Prostate gland (tissue), 2 donors: ENCODE measurements at regions not wholly inside any gene's neighbourhood (a gene's known extent, or its start where the extent isn't known, plus 50 kb on each side); places are given as distances from the start of the nearest gene placed in this dataset.

Experiments
- POLR2A ChIP-seq: fragments of 450-650 bp; IDR thresholded peaks from one replicate; pipeline ENCODE4 v1.6.1; 2016; ENCODE audit warnings: antibody characterized with exemption, mild to moderate bottlenecking
- TF ChIP-seq, protein P1 (sequence below), 4 experiments: fragments of 200-600 bp in 2 of 4; fragments of 450-650 bp in 2 of 4; sonication (generic) in 2 of 4; IDR thresholded peaks; 1 replicate in 3 of 4; 2 replicates in 1 of 4; pipeline ENCODE4 v1.5.1; 2016 to 2019; ENCODE audit warnings: antibody characterized with exemption in 4 of 4, mild to moderate bottlenecking in 2 of 4, moderate library complexity in 2 of 4

DNA sequence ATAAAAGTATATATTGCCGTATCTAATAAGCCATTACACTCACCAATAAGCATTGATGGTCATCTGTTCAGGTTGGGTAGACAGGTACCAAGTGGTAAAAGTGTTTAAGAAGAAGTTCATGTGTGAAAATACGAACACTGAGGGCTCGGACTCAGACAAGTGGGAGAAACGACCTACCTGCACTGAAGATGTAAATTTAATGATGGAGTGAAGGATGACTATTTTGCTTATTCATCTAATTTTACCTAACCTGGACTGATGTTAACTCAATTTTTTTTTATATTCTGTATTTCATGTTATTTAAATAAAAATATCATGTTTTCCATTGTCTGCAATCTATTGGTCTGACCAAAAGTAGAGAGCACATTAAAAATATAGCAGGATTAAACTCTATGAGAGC, 469.1 kb upstream of the BTBD3 start:
- TF ChIP-seq, protein P1, sequence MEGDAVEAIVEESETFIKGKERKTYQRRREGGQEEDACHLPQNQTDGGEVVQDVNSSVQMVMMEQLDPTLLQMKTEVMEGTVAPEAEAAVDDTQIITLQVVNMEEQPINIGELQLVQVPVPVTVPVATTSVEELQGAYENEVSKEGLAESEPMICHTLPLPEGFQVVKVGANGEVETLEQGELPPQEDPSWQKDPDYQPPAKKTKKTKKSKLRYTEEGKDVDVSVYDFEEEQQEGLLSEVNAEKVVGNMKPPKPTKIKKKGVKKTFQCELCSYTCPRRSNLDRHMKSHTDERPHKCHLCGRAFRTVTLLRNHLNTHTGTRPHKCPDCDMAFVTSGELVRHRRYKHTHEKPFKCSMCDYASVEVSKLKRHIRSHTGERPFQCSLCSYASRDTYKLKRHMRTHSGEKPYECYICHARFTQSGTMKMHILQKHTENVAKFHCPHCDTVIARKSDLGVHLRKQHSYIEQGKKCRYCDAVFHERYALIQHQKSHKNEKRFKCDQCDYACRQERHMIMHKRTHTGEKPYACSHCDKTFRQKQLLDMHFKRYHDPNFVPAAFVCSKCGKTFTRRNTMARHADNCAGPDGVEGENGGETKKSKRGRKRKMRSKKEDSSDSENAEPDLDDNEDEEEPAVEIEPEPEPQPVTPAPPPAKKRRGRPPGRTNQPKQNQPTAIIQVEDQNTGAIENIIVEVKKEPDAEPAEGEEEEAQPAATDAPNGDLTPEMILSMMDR (IDR thresholded peaks at IDR 0.05): no peak
- no peak for TF ChIP-seq POLR2A
